ENCODE measurements at regions not wholly inside any gene's neighbourhood (a gene's known extent, or its start where the extent isn't known, plus 50 kb on each side); places are given as distances from the start of the nearest gene placed in this dataset.
"Not testable (repeated sequence)": the region's sequence is repeated elsewhere in the genome, so short reads cannot be mapped to it uniquely, and the experiment has no call there.

DNA sequence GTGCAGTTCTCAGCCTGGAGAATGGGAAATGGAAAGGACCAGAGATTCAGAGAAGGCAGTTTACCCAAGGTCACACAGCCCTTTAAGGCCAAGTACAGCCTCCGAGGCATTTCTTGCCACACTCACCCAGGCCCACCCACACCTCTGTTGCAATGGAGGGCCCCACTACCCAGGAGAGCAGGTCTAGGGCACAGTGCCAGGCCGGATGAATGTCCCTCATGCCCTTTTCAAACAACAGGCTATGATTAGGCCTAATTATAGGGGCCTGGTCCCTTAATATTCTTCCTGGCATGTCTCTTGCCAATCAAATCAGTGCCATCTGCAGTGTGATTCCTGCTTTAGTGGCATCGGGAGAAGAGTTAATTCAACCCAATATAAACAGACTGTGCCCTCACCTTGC is 195.3 kb downstream of the KLRB1 start:
- DNase-seq (ENCODE audit: low spot score), result not testable (repeated sequence)

- not testable (repeated sequence) for DNase-seq (ENCODE audit: low spot score)
These were observed 196.0 kb downstream of the KLRB1 start for GRCh38 chr12:9411616-9412268.

DNA sequence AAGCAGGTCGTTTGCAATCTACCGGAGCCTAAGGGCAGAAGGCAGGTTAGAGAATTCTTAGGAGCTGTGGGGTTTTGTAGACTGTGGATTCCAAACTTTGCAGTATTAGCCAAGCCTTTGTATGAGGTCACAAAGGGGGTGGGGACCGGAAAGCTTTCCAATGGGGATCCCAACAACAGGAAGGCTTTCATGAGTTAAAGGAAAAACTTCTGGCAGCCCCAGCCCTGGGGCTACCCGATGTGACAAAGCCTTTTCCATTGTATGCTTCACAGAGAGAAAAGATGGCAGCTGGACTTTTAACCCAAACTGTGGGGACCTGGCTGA is 199.2 kb upstream of the PZP start:
- not testable (repeated sequence) for DNase-seq (ENCODE audit: low spot score)

GRCh38 chr12:9406564-9407424 is 198.6 kb upstream of the PZP start:
- no peak for DNase-seq (ENCODE audit: low spot score)

DNA sequence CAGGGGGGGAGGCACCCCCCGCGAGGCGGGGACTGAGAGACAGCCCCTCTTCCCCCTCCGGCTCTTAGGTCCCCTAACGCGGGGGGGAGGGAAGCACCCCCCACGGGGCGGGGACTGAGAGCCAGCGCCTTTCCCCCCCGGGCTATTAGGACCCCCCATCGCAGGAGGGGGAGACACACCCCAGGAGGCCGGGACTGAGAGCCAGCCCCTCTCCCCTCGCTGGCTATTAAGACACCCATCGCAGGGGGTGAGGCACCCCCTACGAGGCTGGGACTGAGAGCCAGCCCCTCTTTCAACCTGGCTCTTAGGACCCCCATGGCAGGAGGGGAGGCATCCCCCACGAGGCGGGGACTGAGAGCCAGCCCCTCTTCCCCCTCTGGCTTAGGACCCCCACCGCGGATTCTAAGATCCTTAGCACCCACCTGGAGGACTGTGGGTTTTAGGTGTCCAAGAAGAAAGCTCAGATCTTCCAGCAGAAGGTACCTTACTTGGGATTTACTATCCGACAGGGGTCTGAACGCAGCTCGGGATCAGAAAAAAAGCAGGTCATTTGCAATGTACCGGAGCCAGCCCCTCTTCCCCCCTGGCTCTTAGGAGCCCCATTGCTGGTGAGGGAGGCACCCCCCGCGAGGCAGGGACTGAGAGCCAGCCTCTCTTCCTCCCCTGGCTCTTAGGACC is 197.8 kb upstream of the PZP start:
- DNase-seq (ENCODE audit: low spot score), result no peak

GRCh38 chr12:9404469-9405260 is 196.5 kb upstream of the PZP start:
- no peak for DNase-seq (ENCODE audit: low spot score)

GRCh38 chr12:9404031-9404430 is 195.8 kb upstream of the PZP start:
- no peak for DNase-seq (ENCODE audit: low spot score)

GRCh38 chr12:9402432-9403040 is 194.3 kb upstream of the PZP start:
- DNase-seq (ENCODE audit: low spot score), result not testable (repeated sequence)

GRCh38 chr12:9396367-9396766 is 188.2 kb upstream of the PZP start:
- not testable (repeated sequence) for DNase-seq (ENCODE audit: low spot score)

DNA sequence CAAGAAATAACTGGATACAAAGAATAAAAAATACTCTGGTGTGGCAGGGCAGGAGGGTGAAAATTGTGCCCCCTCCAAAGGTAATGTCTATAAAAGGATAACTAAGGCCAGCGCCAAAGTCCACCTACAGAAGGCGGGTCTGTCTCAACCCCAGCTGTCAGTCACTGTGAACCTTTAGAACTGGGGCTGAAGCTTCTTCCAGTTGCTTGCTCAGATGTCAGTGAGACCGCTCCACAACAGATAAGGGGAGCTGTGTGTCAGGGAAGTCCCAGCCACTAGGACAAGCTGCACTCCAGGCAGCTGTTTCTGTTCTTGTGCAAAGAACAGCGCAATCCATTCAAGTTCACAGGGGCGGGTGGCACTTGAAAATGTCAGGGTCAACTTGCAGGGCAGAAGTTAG is 187.0 kb upstream of the PZP start:
- not testable (repeated sequence) for DNase-seq (ENCODE audit: low spot score)

GRCh38 chr12:9392842-9393241 is 184.6 kb upstream of the PZP start:
- DNase-seq (ENCODE audit: low spot score), result no peak

GRCh38 chr12:9391815-9392214 is 183.6 kb upstream of the PZP start:
- no peak for DNase-seq (ENCODE audit: low spot score)

GRCh38 chr12:9390761-9391160 is 182.6 kb upstream of the PZP start:
- DNase-seq (ENCODE audit: low spot score), result no peak

- no peak for DNase-seq (ENCODE audit: low spot score)
These were observed 181.6 kb upstream of the PZP start for GRCh38 chr12:9389796-9390195.

DNA sequence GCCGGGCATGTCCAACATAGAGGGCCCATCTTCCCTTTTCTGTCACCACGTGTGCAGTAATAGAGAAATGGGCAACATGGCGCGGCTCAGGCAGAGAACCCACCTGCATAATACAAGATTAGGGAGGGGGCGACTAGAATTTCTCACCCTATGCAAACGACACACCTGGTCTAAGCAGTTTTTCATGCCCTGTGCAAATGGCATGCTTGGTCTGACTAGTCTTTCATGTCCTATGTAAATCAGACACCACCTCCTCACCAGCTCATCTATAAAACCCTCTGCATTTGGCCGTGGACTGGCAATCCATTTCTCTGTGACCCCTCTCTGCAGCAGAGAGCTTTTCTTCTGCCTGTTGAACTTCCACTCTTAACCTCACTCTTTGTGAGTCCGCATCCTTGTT is 180.2 kb upstream of the PZP start:
- no peak for DNase-seq (ENCODE audit: low spot score)

GRCh38 chr12:9387450-9387849 is 179.3 kb upstream of the PZP start:
- no peak for DNase-seq (ENCODE audit: low spot score)

GRCh38 chr12:9383585-9383984 is 175.4 kb upstream of the PZP start:
- no peak for DNase-seq (ENCODE audit: low spot score)

DNA sequence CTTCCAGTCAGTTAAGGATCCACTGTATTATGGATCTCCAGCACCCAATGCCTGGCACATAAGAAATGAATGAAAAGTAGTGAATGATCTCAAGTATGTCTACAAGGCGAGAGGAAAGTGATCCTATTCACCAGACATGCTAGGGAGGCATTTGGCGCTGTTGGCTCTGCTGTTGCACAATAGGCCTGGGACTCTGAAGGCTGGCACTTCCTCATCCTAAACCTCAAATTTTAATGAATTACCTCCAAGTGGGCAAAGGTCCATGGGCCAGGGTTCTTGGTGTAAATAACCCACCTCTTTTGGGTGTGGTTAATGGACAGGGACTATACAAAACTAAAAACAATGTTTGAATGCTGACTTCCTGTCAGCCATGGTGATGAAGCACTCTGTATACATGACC is 173.4 kb upstream of the PZP start:
- no peak for DNase-seq (ENCODE audit: low spot score)

- DNase-seq (ENCODE audit: low spot score), result no peak
These were observed 172.5 kb upstream of the PZP start for GRCh38 chr12:9380650-9381049.

- no peak for DNase-seq (ENCODE audit: low spot score)
These were observed 171.0 kb upstream of the PZP start for GRCh38 chr12:9379023-9379742.

GRCh38 chr12:9378430-9378835 is 170.2 kb upstream of the PZP start:
- DNase-seq (ENCODE audit: low spot score), result no peak
